Umbilical cord (tissue), 1 donor: ENCODE measurements at regions not wholly inside any gene's neighbourhood (a gene's known extent, or its start where the extent isn't known, plus 50 kb on each side); places are given as distances from the start of the nearest gene placed in this dataset.

ENCODE experiments used
- DNase-seq: peaks from one replicate; pipeline ENCODE4 v3.0.0-alpha.2; 2015; ENCODE audit warnings: low spot score

DNA sequence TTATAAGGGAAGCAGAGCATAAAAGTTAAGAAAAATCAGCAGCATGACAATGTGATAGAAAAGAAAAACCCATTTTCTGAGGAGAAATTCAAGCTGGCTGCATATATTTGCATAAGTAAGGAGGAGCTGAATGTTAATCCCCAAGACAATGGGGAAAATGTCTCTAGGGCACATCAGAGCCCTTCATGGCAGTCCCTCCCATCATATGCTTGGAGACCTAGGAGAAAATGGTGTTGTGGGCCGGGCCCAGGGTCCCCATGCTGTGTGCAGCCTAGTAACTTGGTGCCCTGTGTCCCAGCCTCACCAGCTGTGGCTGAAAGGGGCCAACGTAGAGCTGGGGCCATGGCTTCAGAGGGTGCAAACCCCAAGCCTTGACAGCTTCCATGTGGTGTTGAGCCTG, 100.6 kb upstream of the PLPPR4 start:
- no peak for DNase-seq

DNA sequence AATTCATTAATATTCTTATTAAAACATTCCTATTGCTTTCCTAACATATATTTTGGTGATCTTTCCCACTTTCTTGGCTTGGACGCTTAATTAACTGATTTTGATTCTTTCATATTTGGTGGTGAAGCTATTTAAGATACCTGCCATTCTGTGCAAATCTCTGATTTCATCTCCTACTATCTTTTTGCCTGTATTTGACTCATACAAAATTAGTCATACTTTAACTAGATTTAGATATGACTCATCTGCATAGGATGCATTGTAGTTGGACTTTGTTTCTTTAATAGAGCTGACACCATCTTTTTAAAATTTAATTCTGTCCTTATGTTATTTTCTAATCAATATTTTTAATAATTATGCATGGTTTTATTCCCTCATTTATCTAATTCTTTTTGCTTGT, 93.8 kb upstream of the PLPPR4 start:
- DNase-seq: no peak

GRCh38 chr1:99171184-99171813, 93.0 kb upstream of the PLPPR4 start:
- DNase-seq: no peak

DNA sequence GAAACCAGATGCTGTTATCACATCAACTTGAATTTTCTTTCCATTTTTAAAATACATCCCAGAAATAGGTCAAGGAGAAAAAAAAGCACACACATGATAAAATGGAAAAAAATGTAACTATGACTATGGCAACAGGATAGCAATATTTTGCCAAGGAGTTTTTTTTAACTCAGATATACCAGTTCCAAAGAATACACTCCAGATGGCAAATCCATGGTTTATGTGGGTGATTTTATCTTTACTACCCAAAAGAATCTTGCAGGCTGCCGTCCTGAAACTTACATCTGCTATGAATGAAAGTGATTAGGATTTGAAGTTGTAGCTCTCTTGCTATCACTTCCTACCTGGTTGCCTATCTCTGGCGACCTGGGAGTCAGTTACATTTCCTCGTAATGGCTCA, 91.0 kb upstream of the PLPPR4 start:
- peak; percentile 60 for DNase-seq

DNA sequence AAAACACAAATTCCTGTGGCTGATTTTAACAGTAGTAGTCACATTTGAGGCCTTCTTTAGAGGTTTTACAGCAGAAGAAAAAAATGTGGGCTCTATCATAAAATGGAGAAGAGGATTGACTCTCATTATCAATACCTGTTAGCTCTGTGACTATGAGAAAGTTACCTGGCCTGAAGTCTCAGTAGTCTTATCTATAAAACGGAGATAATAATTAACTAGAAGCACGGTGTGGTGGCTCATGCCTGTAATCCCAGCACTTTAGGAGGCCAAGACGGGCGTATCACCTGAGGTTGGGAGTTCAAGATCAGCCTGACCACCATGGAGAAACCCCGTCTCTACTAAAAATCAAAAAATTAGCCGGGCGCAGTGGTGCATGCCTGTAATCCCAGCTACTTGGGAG, 90.4 kb upstream of the PLPPR4 start:
- no peak for DNase-seq

GRCh38 chr1:99176753-99177152, 87.5 kb upstream of the PLPPR4 start:
- peak; percentile 45 for DNase-seq

GRCh38 chr1:99177465-99177864, 86.8 kb upstream of the PLPPR4 start:
- DNase-seq: no peak

- DNase-seq: peak; percentile 89
These were observed 83.9 kb upstream of the PLPPR4 start for GRCh38 chr1:99180343-99180808.

DNA sequence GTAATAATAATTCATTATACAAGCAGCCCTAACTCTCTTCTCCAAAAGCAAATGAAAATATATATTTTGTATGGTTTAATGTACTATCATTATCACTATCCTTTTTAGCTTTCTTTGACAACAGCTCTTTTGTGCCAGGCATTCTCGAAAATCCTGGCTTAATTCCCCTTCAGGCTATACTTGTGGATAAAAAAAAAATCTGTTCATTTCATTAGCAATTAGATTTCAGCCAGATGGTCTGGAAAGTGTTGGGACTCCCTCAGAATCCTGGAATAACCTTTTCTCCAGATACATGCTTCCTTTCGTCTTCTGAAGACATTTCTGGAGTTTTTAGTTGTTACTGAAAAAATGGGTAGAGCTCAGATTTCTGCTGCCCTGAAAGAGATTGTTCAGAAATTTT, 83.4 kb upstream of the PLPPR4 start:
- DNase-seq: peak; percentile 46

GRCh38 chr1:99181892-99182291, 82.4 kb upstream of the PLPPR4 start:
- no peak for DNase-seq

DNA sequence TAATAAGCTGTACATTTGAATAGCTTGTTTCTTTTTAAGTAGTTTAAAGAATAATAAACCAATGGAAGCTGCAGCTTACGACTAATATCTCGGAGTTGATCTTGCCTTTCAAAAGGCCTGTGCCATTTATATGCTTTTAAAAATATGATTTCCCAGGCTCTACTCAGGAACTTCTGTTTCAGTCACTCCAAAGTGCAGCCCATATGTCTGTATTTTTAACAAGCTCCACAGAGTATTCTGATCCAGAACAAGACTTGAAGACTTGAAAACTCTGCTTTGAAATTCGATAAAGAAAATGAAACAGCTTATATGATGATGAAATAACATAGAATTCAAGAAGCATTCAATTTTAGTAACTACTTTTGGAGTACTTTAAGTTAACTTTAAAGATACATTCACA, 79.1 kb upstream of the PLPPR4 start:
- no peak for DNase-seq

DNA sequence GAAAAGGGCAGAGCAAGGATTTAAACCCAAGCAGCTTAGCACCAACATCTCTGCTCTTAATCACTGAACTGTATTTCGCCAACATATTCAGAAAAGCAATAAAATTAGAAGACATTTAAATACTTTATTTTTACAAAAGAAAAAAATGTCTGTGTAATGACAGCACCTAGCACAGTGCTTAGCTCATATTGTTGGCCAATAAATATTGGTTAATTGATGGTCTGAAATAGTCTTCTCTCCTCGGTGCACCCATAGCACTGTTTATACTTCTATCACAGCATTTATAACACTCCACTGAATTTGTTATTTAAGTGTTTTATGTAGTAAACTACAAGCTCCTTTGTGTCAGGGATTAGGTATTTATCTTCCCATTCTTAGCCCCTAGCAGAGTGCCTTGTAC, 70.9 kb upstream of the PLPPR4 start:
- no peak for DNase-seq

DNA sequence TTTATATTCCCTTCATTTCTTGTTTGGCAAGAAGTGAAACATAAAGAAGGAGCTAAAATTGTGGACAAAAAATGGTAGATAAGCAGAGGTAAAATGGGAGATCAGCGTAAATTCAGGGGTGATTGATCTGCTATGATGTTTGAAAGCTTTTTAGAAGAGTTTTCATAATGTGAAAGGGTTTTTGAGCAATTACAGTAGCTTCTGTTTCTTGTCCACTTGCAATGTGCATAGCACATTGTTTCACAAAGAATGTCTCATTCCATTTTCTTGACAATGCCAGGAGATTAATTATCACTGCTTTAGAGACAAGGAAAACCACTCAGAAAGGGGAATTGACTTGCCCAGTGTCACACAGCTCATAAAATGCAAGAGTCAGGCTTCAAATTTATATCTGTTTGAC, 65.9 kb upstream of the PLPPR4 start:
- no peak for DNase-seq

DNA sequence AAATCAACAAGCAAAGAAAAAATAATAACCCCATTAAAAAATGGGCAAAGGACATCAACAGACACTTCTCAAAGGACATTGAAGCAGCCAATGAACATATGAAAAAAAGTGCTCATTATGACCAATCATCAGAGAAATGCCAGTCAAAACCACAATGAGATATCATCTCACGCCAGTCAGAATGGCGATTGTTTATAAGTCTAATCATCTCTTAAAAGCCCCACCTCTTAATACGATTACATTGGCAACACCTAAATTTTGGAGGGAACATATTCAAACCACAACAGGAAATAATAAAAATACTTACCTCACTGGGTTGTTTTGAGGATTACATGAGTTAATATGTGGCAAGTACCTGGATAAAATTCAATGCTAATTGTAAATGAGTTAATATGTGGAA, 57.1 kb upstream of the PLPPR4 start:
- DNase-seq: no peak
